ENCODE measurements at regions not wholly inside any gene's neighbourhood (a gene's known extent, or its start where the extent isn't known, plus 50 kb on each side); places are given as distances from the start of the nearest gene placed in this dataset.

GRCh38 chr4:160127211-160127610, 1024.3 kb downstream of the RAPGEF2 start:
- DNase-seq (ENCODE audit: low read depth), result no peak
- no peak for TF ChIP-seq CTCF (IDR thresholded peaks at IDR 0.05; ENCODE audit: low read depth, low read length, missing control alignments)
- no peak overlapping the region for H3K4me3 ChIP-seq (ENCODE audit: low read depth, low read length)

GRCh38 chr4:160129439-160129838, 1026.6 kb downstream of the RAPGEF2 start:
- DNase-seq (ENCODE audit: low read depth), result no peak
- no peak for TF ChIP-seq CTCF (IDR thresholded peaks at IDR 0.05; ENCODE audit: low read depth, low read length, missing control alignments)

GRCh38 chr4:160136021-160136420, 1033.1 kb downstream of the RAPGEF2 start:
- no peak overlapping the region for H3K4me3 ChIP-seq (ENCODE audit: low read depth, low read length)
- DNase-seq (ENCODE audit: low read depth), result no peak
- TF ChIP-seq CTCF (IDR thresholded peaks at IDR 0.05; ENCODE audit: low read depth, low read length, missing control alignments), result no peak

More at GRCh38 chr4:160129439-160129838, 1026.6 kb downstream of the RAPGEF2 start:
- H3K4me3 ChIP-seq (ENCODE audit: low read depth, low read length), result no peak overlapping the region

GRCh38 chr4:160141206-160141605, 1038.3 kb downstream of the RAPGEF2 start:
- no peak for DNase-seq (ENCODE audit: low read depth)
- H3K4me3 ChIP-seq (ENCODE audit: low read depth, low read length), result no peak overlapping the region
- no peak for TF ChIP-seq CTCF (IDR thresholded peaks at IDR 0.05; ENCODE audit: low read depth, low read length, missing control alignments)

GRCh38 chr4:160142579-160142978, 1039.7 kb downstream of the RAPGEF2 start:
- no peak overlapping the region for H3K4me3 ChIP-seq (ENCODE audit: low read depth, low read length)
- no peak for DNase-seq (ENCODE audit: low read depth)
- TF ChIP-seq CTCF (IDR thresholded peaks at IDR 0.05; ENCODE audit: low read depth, low read length, missing control alignments), result no peak

GRCh38 chr4:160143574-160143973, 1040.7 kb downstream of the RAPGEF2 start:
- no peak overlapping the region for H3K4me3 ChIP-seq (ENCODE audit: low read depth, low read length)
- no peak for DNase-seq (ENCODE audit: low read depth)
- no peak for TF ChIP-seq CTCF (IDR thresholded peaks at IDR 0.05; ENCODE audit: low read depth, low read length, missing control alignments)

GRCh38 chr4:160159457-160159856, 1056.6 kb downstream of the RAPGEF2 start:
- no peak for DNase-seq (ENCODE audit: low read depth)
- no peak overlapping the region for H3K4me3 ChIP-seq (ENCODE audit: low read depth, low read length)
- no peak for TF ChIP-seq CTCF (IDR thresholded peaks at IDR 0.05; ENCODE audit: low read depth, low read length, missing control alignments)
